ENCODE measurements at regions not wholly inside any gene's neighbourhood (a gene's known extent, or its start where the extent isn't known, plus 50 kb on each side); places are given as distances from the start of the nearest gene placed in this dataset.

- no peak for TF ChIP-seq CHD7 (IDR thresholded peaks at IDR 0.05; ENCODE audit: low read depth, low read length)
- no peak for TF ChIP-seq ZNF655 (CRISPR knock-in tag; IDR thresholded peaks at IDR 0.05)
- no peak for TF ChIP-seq CBX1 (IDR thresholded peaks at IDR 0.05; ENCODE audit: low read depth)
- no peak for TF ChIP-seq SETDB1 (IDR thresholded peaks at IDR 0.05; ENCODE audit: low read length)
- no peak for TF ChIP-seq XRCC5 (IDR thresholded peaks at IDR 0.05; ENCODE audit: low read depth, low read length)
Observed at GRCh38 chr1:191590578-191590977, 567.7 kb upstream of the RGS18 start (continued).
